PC-9 (cell line): ENCODE measurements at regions not wholly inside any gene's neighbourhood (a gene's known extent, or its start where the extent isn't known, plus 50 kb on each side); places are given as distances from the start of the nearest gene placed in this dataset.

Experiments used
- BruUV-seq: library from RNA; stranded (reverse); fragments of 400-500 nt; replicated peaks from 2 replicates; lab custom pipeline; 2021; lab: Mats Ljungman, UMichigan
- CTCF ChIA-PET: fragments of 300-600 bp; sonication (Branson Sonifier 250); formaldehyde crosslinking; loops from one replicate; lab custom pipeline; 2022; ENCODE audit warnings: antibody characterized with exemption; lab: Charles Lee
- POLR2A ChIA-PET: fragments of 300-600 bp; sonication (Branson Sonifier 250); formaldehyde crosslinking; loops from one replicate; lab custom pipeline; 2022; ENCODE audit warnings: antibody characterized with exemption; ENCODE audit not compliant: unreplicated experiment; lab: Charles Lee
- DNase-seq, 2 experiments: peaks; one replicate each; pipeline versions ENCODE4 v3.0.0 to v3.0.0-alpha.2; 2015 to 2022; ENCODE audit warnings: mixed read lengths in 1 of 2
- H2AFZ ChIP-seq: fragments of 200-600 bp; sonication (generic); 2 replicates; pipeline ENCODE4 v1.8.1; 2017; ENCODE audit warnings: antibody characterized with exemption
- H3F3A ChIP-seq: fragments of 200-600 bp; sonication (generic); 2 replicates; pipeline ENCODE4 v1.8.1; 2017; ENCODE audit warnings: antibody characterized with exemption, mild to moderate bottlenecking, low read depth; ENCODE audit not compliant: insufficient read depth
- H3K27ac ChIP-seq: fragments of 200-600 bp; sonication (generic); 2 replicates; pipeline ENCODE4 v1.6.1; 2016; ENCODE audit warnings: mixed run types
- H3K27me3 ChIP-seq: fragments of 200-600 bp; sonication (generic); 2 replicates; pipeline ENCODE4 v1.6.1; 2016; ENCODE audit warnings: low read depth, mixed run types; ENCODE audit not compliant: insufficient read depth
- H3K36me3 ChIP-seq: fragments of 200-600 bp; sonication (generic); 2 replicates; pipeline ENCODE4 v1.6.1; 2016; ENCODE audit warnings: low read depth, mixed run types
- H3K4me1 ChIP-seq: fragments of 200-600 bp; sonication (generic); replicated peaks from 2 replicates; pipeline ENCODE4 v1.6.1; 2016; ENCODE audit warnings: mixed run types; ENCODE audit not compliant: insufficient read depth
- H3K4me2 ChIP-seq: fragments of 200-600 bp; sonication (generic); 2 replicates; pipeline ENCODE4 v1.6.1; 2017; ENCODE audit warnings: mixed run types
- H3K4me3 ChIP-seq: fragments of 200-600 bp; sonication (generic); 2 replicates; pipeline ENCODE4 v1.6.1; 2016; ENCODE audit warnings: mixed run types
- H3K79me2 ChIP-seq: fragments of 200-600 bp; sonication (generic); 2 replicates; pipeline ENCODE4 v1.6.1; 2017; ENCODE audit warnings: low read depth, mixed run types
- H3K9me2 ChIP-seq: fragments of 200-600 bp; sonication (generic); 2 replicates; pipeline ENCODE4 v1.8.1; 2017; ENCODE audit warnings: mild to moderate bottlenecking; ENCODE audit not compliant: insufficient read depth
- H3K9me3 ChIP-seq: fragments of 200-600 bp; sonication (generic); 2 replicates; pipeline ENCODE4 v1.8.1; 2016; ENCODE audit warnings: low read depth; ENCODE audit not compliant: insufficient read depth
- H4K20me1 ChIP-seq: fragments of 200-600 bp; sonication (generic); 2 replicates; pipeline ENCODE4 v1.8.1; 2017; ENCODE audit not compliant: insufficient read depth
- CTCF ChIP-seq: fragments of 200-600 bp; sonication (generic); conservative IDR thresholded peaks from 2 replicates; pipeline ENCODE4 v1.6.1; 2017; ENCODE audit warnings: mixed run types, antibody characterized with exemption, mild to moderate bottlenecking, moderate library complexity
- EZH2 ChIP-seq: fragments of 200-600 bp; sonication (generic); IDR thresholded peaks from 2 replicates; pipeline ENCODE4 v1.8.0; 2017; ENCODE audit warnings: antibody characterized with exemption, low read depth
- intact Hi-C: fragments of 100-400 bp; cut with micrococcal nuclease; formaldehyde crosslinking; loops from one replicate; pipeline ENCODE4 v1.10.0; 2022; ENCODE audit not compliant: unreplicated experiment

- H2AFZ ChIP-seq, result no peak overlapping the region
- H3K9me2 ChIP-seq, result no peaks in the 10 kb centered on the region
- H3K79me2 ChIP-seq, result no peaks in the 10 kb centered on the region
- H3K27ac ChIP-seq, result no peak overlapping the region
- H3K4me3 ChIP-seq, result no peak overlapping the region
- POLR2A ChIA-PET, result no interaction called here
- no peak overlapping the region for H3K4me2 ChIP-seq
- H3K27me3 ChIP-seq, result no peaks in the 10 kb centered on the region
- BruUV-seq, result no TSS peak
- TF ChIP-seq EZH2, result no peak
- no peak for TF ChIP-seq CTCF
- H3F3A ChIP-seq, result peaks cover 17% of the 10 kb centered on the region; the same call in 1 of the 2 replicates
- peaks cover 22% of the 10 kb centered on the region for H3K4me1 ChIP-seq
- no peaks in the 10 kb centered on the region for H4K20me1 ChIP-seq
- CTCF ChIA-PET, result no interaction called here
- DNase-seq, result no peak
- intact Hi-C loops, result no loop called here
- H3K9me3 ChIP-seq, result no peaks in the 10 kb centered on the region
- H3K36me3 ChIP-seq, result no peaks in the 10 kb centered on the region
Measured at GRCh38 chr9:13716601-13717321, 437.3 kb upstream of the MPDZ start.

GRCh38 chr9:13716090-13716489 lies 436.6 kb upstream of the MPDZ start:
- Histone ChIP-seq H3K27me3 (no peaks in the 10 kb centered on the region), H2AFZ (no peak overlapping the region), H3K27ac (no peak overlapping the region), H3K4me3 (no peak overlapping the region), H4K20me1 (no peaks in the 10 kb centered on the region), H3K4me1 (peaks cover 22% of the 10 kb centered on the region), H3K9me3 (no peaks in the 10 kb centered on the region), H3K36me3 (no peaks in the 10 kb centered on the region), H3K4me2 (no peak overlapping the region), H3K9me2 (no peaks in the 10 kb centered on the region), H3K79me2 (no peaks in the 10 kb centered on the region), H3F3A (peaks cover 17% of the 10 kb centered on the region; the same call in 1 of the 2 replicates)
- intact Hi-C loops, result no loop called here
- TF ChIP-seq EZH2 (no peak), CTCF (no peak)
- BruUV-seq, result no TSS peak
- POLR2A ChIA-PET, result no interaction called here
- CTCF ChIA-PET, result no interaction called here
- DNase-seq, result no peak

GRCh38 chr9:13715430-13715829 lies 435.9 kb upstream of the MPDZ start:
- Histone ChIP-seq H3F3A (peaks cover 17% of the 10 kb centered on the region; the same call in 1 of the 2 replicates), H3K36me3 (no peaks in the 10 kb centered on the region), H3K9me2 (no peaks in the 10 kb centered on the region), H3K27ac (no peak overlapping the region), H3K79me2 (no peaks in the 10 kb centered on the region), H3K4me3 (no peak overlapping the region), H4K20me1 (no peaks in the 10 kb centered on the region), H3K4me1 (peaks cover 22% of the 10 kb centered on the region), H2AFZ (no peak overlapping the region), H3K9me3 (no peaks in the 10 kb centered on the region), H3K4me2 (no peak overlapping the region), H3K27me3 (no peaks in the 10 kb centered on the region)
- ChIA-PET CTCF (no interaction called here), POLR2A (no interaction called here)
- no peak for DNase-seq
- intact Hi-C loops, result no loop called here
- TF ChIP-seq EZH2 (no peak), CTCF (no peak)
- BruUV-seq, result no TSS peak
